ENCODE measurements at regions not wholly inside any gene's neighbourhood (a gene's known extent, or its start where the extent isn't known, plus 50 kb on each side); places are given as distances from the start of the nearest gene placed in this dataset.

DNA sequence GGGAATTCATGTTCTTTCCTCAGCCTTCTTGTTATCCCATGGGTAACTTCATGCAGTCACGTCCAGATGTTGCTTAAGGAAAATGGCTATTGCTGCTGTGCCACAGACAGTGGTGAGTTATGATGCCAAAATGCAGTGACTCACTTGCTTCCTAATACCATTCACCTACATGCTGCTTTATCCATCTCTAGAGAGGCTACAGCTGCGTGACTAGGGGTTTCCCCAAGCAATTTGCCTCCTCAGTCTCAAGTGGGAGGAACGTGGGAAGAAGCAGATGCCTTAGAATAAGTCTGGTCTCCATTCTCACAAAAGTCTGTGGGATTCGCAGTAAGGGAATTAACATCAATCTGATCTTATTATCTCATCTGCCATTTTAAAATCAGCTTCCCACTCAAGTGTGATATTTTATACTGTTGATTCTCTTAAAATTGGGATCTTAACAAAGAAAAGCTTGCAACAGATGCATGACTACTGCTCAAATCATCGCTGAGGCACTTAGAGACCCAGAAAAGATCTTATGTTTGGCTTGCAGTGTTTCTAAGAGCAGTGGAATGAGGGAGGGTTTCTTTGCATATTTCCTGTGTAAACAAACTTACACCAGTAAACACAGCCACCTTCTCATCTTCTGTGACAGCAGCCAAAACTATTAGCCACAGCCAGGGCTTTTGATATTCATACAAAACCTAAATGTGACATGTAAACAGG, 62.0 kb upstream of the ACP3 start:
- no peak overlapping the region for H3K4me3 ChIP-seq
- H3K36me3 ChIP-seq, result no peaks in the 10 kb centered on the region
- H3K27ac ChIP-seq, result peak overlapping the region; percentile 69
- H3K27me3 ChIP-seq (replicated peaks), result no peaks in the 10 kb centered on the region
- H3K4me1 ChIP-seq (replicated peaks), result peaks cover 16% of the 10 kb centered on the region
- peak; percentile 51 to 63 for DNase-seq (ENCODE audit: low read depth in 1 of 2, low spot score in 2 of 2)
- no peaks in the 10 kb centered on the region for H3K9me3 ChIP-seq (replicated peaks)

DNA sequence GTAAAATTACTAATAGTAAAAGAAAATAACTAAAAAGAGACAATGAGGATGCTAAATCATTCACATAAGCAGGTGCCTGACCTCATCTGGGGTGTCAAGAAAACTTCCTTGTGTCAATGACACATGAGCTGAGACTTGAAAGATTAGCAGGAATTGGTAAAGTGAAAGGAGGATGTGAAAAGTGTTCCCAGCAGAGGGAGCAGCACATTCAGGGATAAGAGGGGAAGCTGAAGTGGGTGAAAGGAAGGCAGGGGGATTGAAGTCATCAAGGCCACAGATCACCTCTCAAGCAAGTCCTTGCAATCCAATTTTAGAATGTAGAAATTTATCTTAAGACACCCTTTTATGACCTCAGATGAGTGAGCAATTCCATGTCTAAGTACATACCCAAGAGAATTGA, 60.2 kb upstream of the ACP3 start:
- Histone ChIP-seq H3K27ac (no peak overlapping the region), H3K27me3 (replicated peaks) (no peaks in the 10 kb centered on the region), H3K4me1 (replicated peaks) (peaks cover 16% of the 10 kb centered on the region), H3K9me3 (replicated peaks) (no peaks in the 10 kb centered on the region), H3K36me3 (no peaks in the 10 kb centered on the region), H3K4me3 (no peak overlapping the region)
- no peak for DNase-seq (ENCODE audit: low read depth in 1 of 2, low spot score in 2 of 2)

DNA sequence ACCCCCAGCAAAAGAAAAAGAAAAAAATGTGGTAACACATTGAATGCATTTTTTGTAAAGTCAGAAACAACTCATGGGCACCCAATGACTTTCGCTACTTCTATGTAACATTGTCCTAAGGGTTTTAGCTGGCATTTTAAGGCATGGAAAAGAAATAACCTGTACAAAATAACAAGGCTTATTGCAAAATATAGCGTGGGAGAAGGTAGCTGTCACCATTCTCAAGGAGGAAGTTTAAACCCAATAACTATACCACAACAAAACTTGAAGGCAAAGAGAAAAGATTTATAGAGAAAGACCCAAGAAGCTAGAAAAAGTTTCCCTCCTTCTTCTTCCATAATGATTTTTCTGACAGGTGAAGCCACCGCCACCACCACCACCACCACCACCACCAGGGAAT, 55.7 kb upstream of the ACP3 start:
- H3K4me1 ChIP-seq (replicated peaks), result no peaks in the 10 kb centered on the region
- H3K27ac ChIP-seq, result no peak overlapping the region
- H3K4me3 ChIP-seq, result no peak overlapping the region
- no peak for DNase-seq (ENCODE audit: low read depth in 1 of 2, low spot score in 2 of 2)
- H3K27me3 ChIP-seq (replicated peaks), result no peaks in the 10 kb centered on the region
- no peaks in the 10 kb centered on the region; the same call in 1 of the 2 replicates for H3K9me3 ChIP-seq (replicated peaks)
- H3K36me3 ChIP-seq, result no peaks in the 10 kb centered on the region

DNA sequence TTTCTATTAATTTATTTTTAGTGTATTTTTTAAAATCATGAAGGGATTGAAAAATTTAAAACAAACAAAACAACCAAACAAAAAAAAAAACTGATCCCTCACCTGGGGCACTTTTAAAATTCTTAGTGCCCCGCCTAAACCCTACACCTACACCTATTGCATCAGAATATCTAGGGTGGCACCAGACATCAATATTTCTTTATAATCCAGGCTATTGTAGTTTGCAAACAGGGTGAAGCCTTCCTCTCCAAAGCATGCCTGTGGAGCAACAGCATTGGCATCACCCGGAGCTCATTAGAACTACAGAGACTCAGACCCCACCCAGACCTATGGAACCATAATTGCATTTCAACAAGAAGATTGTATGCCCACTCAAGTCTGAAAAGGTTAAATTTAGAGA, 54.9 kb upstream of the ACP3 start:
- no peak overlapping the region for H3K27ac ChIP-seq
- H3K4me3 ChIP-seq, result no peak overlapping the region
- H3K36me3 ChIP-seq, result no peaks in the 10 kb centered on the region
- no peaks in the 10 kb centered on the region for H3K4me1 ChIP-seq (replicated peaks)
- DNase-seq (ENCODE audit: low read depth in 1 of 2, low spot score in 2 of 2), result no peak
- no peaks in the 10 kb centered on the region for H3K27me3 ChIP-seq (replicated peaks)
- no peaks in the 10 kb centered on the region; the same call in 1 of the 2 replicates for H3K9me3 ChIP-seq (replicated peaks)

DNA sequence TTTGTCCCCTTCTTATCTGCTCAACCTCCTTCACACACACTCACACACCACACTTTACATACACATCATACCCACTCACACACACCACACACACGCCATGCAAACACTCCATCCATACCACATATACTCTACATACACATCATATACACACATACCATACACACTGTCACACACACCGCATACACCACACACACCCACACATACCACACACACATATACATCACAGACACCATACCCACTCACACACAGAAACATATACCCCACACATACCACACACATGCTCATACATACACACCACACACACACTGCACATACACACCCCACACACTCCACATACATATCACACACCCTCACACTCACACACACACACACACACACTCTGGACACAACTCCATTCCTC, 54.3 kb upstream of the ACP3 start:
- DNase-seq (ENCODE audit: low read depth in 1 of 2, low spot score in 2 of 2), result no peak
- Histone ChIP-seq H3K27ac (no peak overlapping the region), H3K4me3 (no peak overlapping the region), H3K36me3 (no peaks in the 10 kb centered on the region), H3K27me3 (replicated peaks) (no peaks in the 10 kb centered on the region), H3K4me1 (replicated peaks) (no peaks in the 10 kb centered on the region), H3K9me3 (replicated peaks) (no peaks in the 10 kb centered on the region; the same call in 1 of the 2 replicates)

DNA sequence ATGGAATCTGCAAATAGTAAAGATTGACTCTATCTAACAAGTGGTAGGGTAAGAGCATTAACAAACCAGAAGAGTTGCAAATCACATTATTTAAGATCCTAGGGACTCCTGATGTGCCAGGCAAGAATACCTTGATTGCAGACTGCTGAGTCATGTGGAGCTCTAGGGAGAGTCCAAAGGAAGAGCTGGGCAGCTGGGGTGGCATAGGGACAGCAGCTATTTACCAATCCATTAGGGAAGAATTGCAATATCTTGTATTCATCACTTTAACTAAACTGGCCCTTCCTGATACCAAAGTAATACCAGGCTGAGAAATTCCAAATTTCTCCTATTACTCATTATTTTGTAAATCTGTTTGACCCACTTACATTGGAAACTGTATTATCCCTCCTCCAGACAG, 52.2 kb upstream of the ACP3 start:
- Histone ChIP-seq H3K36me3 (no peaks in the 10 kb centered on the region), H3K4me1 (replicated peaks) (no peaks in the 10 kb centered on the region), H3K27me3 (replicated peaks) (no peaks in the 10 kb centered on the region), H3K4me3 (no peak overlapping the region), H3K27ac (no peak overlapping the region), H3K9me3 (replicated peaks) (no peaks in the 10 kb centered on the region; the same call in 1 of the 2 replicates)
- DNase-seq (ENCODE audit: low read depth in 1 of 2, low spot score in 2 of 2), result no peak

DNA sequence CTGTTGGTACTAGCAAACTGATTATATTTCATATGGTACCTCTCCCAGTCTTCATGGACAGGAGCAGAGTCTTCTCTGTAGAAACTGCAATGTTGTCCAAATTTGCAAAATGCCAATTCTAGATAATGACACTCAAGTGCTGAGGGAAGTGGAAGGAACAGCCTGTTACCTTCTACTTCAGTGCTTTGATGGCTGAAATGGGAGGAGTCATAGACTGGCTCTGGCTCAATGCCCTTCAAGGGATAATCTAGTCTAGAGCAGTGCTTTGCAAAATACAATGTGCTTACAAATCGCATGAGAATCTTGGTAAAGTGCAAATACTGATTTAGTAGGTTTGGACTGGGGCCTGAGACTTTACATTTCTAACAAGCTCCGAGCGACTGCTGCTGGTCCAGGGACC, 51.7 kb upstream of the ACP3 start:
- DNase-seq (ENCODE audit: low read depth in 1 of 2, low spot score in 2 of 2), result no peak
- Histone ChIP-seq H3K4me1 (replicated peaks) (no peaks in the 10 kb centered on the region), H3K27ac (no peak overlapping the region), H3K4me3 (no peak overlapping the region), H3K27me3 (replicated peaks) (no peaks in the 10 kb centered on the region), H3K9me3 (replicated peaks) (no peaks in the 10 kb centered on the region; the same call in 1 of the 2 replicates), H3K36me3 (no peaks in the 10 kb centered on the region)

DNA sequence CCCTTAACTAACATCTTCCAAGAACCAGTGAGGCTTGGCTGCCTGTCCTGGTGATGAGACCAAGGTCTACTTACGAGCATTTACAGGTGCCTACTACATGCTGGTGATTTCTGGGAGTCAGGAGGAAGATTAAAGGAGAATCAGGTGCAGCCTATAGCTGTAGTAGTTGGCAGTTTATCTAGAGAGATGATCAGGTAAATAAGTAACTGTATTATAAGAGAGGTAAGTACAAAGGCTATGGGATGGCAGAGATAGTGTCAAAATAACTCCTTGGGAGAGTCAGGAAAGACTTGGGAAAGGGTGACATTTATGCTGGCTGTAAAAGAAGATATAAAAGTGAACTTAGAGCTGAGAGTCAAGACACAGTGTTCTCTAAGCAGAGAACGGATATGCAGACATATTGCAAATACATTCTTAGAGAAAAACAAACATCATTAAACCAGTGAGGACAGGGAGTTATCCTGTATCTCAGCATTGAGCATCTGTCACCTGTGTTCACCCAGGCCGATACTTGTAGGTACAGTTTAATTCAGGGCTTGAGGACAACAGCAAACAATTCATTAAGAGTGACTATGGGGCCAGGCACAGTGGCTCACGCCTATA, 49.7 kb upstream of the ACP3 start:
- no peaks in the 10 kb centered on the region; the same call in 1 of the 2 replicates for H3K9me3 ChIP-seq (replicated peaks)
- H3K27me3 ChIP-seq (replicated peaks), result no peaks in the 10 kb centered on the region
- no peak for DNase-seq (ENCODE audit: low read depth in 1 of 2, low spot score in 2 of 2)
- H3K36me3 ChIP-seq, result no peaks in the 10 kb centered on the region
- no peak overlapping the region for H3K4me3 ChIP-seq
- no peak overlapping the region for H3K27ac ChIP-seq
- H3K4me1 ChIP-seq (replicated peaks), result no peaks in the 10 kb centered on the region

Measured in SJSA1 (cell line).